ENCODE measurements at regions not wholly inside any gene's neighbourhood (a gene's known extent, or its start where the extent isn't known, plus 50 kb on each side); places are given as distances from the start of the nearest gene placed in this dataset.
A peak's percentile ranks its signal among the peaks of the same experiment; 100 is the strongest.
"Not testable (repeated sequence)": the region's sequence is repeated elsewhere in the genome, so short reads cannot be mapped to it uniquely, and the experiment has no call there.

DNA sequence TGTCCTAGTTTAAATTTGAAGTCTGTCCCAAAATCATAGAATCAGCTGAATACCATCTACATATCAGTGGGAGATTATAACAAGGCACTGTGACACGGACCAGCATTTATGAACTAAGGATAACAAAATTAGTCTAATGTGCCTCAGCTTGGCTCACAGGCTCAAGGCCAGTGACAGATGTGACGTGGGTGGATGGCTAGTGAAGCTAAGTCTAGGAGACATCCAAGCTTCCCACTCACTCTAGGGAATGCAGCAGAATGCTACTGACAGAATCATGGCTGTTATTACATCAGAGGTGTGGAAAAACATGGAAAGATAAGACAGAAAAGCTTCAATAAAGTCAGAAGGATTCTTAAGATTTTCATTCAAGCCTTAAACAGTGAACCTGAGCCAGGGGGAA lies 329.9 kb downstream of the NAF1 start:
- Histone ChIP-seq H3K36me3 (no peaks in the 10 kb centered on the region), H3K4me3 (no peak overlapping the region), H3K4me1 (peaks cover 0 to 3% (median 0%) of the 10 kb centered on the region in 9 donors), H3K27me3 (no peaks in the 10 kb centered on the region), H3K9me3 (peaks cover 0 to 15% (median 0%) of the 10 kb centered on the region in 11 donors), H3K27ac (peak overlapping the region in 1 of 10 donors; percentile 5)
- ATAC-seq (peak in 6 of 8 donors; percentile 56 to 87 (median 66)), DNase-seq (peak in 1 of 2 donors; percentile 37)
- intact Hi-C loops (cut with DNase I): no loop called here
- 54 to 65% methylated on average over 2 of the region's 2 CpGs for whole genome bisulfite sequencing, 2 donors
- TF ChIP-seq, protein P1, sequence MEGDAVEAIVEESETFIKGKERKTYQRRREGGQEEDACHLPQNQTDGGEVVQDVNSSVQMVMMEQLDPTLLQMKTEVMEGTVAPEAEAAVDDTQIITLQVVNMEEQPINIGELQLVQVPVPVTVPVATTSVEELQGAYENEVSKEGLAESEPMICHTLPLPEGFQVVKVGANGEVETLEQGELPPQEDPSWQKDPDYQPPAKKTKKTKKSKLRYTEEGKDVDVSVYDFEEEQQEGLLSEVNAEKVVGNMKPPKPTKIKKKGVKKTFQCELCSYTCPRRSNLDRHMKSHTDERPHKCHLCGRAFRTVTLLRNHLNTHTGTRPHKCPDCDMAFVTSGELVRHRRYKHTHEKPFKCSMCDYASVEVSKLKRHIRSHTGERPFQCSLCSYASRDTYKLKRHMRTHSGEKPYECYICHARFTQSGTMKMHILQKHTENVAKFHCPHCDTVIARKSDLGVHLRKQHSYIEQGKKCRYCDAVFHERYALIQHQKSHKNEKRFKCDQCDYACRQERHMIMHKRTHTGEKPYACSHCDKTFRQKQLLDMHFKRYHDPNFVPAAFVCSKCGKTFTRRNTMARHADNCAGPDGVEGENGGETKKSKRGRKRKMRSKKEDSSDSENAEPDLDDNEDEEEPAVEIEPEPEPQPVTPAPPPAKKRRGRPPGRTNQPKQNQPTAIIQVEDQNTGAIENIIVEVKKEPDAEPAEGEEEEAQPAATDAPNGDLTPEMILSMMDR (IDR thresholded peaks at IDR 0.05): no peak

DNA sequence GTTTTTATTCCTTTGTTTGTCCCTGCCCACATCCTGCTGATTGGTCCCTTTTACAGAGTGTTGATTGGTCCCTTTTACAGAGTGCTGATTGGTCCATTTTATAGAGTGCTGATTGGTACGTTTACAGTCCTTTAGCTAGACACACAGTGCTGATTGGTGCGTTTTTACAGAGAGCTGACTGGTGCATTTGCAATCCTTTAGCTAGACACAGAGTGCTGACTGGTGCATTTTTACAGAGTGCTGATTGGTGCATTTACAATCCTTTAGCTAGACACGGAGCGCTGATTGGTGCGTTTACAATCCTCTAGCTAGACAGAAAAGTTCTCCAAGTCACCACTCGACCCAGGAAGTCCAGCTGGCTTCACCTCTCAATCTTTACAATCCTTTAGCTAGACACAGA lies 330.4 kb downstream of the NAF1 start:
- 81 to 87% methylated on average over 6 of the region's 6 CpGs for WGBS, 2 donors
- intact Hi-C loops (cut with DNase I); DNase-seq; H3K27me3 ChIP-seq; ATAC-seq; H3K36me3 ChIP-seq; H3K4me1 ChIP-seq; H3K4me3 ChIP-seq: not testable (repeated sequence)
- H3K27ac ChIP-seq: peak overlapping the region in 1 of 10 donors; percentile 5
- H3K9me3 ChIP-seq: peaks cover 0 to 15% (median 0%) of the 10 kb centered on the region in 11 donors

- TF ChIP-seq, protein P1 (IDR thresholded peaks at IDR 0.05): no peak
- ATAC-seq (no peak), DNase-seq (no peak)
- 78 to 81% methylated on average over 3 of the region's 3 CpGs for WGBS, 2 donors
- Histone ChIP-seq H3K36me3 (no peaks in the 10 kb centered on the region), H3K27me3 (no peaks in the 10 kb centered on the region), H3K9me3 (peaks cover 0 to 1% (median 0%) of the 10 kb centered on the region in 11 donors), H3K27ac (no peak overlapping the region), H3K4me1 (no peaks in the 10 kb centered on the region), H3K4me3 (no peak overlapping the region)
- intact Hi-C loops (cut with DNase I): no loop called here
These were observed 335.8 kb downstream of the NAF1 start for GRCh38 chr4:162830899-162831298.

GRCh38 chr4:162817374-162817773 lies 349.3 kb downstream of the NAF1 start:
- peaks cover 0 to 36% (median 5%) of the 10 kb centered on the region in 11 donors for H3K9me3 ChIP-seq
- intact Hi-C loops (cut with DNase I); H3K27me3 ChIP-seq; H3K36me3 ChIP-seq; H3K4me1 ChIP-seq; H3K27ac ChIP-seq; ATAC-seq; DNase-seq; H3K4me3 ChIP-seq: not testable (repeated sequence)
- 87 to 92% methylated on average over 9 of the region's 9 CpGs for WGBS, 2 donors

DNA sequence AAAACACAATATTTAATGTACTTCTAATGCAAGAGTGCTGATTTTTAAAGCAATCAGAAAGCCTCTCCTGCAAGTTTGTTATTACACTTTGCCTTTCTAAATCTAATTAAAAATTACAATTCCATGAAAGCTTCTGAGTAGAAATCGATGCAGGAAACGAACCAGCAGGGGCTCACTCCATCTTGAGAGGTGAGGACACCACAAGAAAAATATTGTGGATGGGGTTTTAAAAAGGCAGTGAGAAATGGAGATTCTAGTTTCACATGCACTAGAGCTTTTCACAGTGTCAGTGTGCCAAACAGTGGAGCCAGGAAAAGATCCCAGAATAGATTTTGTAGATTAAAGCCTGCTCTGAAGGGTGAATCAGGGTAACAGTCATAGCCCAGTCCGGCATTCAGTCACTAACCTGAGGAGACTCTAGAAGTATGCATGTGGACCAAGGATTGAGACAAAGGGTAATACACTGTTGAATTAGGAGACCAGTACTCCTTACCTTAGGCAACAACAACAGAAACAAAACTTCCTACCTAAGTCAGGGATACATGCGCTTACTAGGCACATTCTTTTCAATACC lies 362.3 kb downstream of the NAF1 start:
- no peak overlapping the region for H3K4me3 ChIP-seq
- no peaks in the 10 kb centered on the region for H3K27me3 ChIP-seq
- WGBS, 2 donors: 81 to 82% methylated on average over 4 of the region's 4 CpGs
- no peak overlapping the region for H3K27ac ChIP-seq
- TF ChIP-seq, protein P1 (IDR thresholded peaks at IDR 0.05): no peak
- intact Hi-C loops (cut with DNase I): no loop called here
- H3K9me3 ChIP-seq: peaks cover 0 to 15% (median 0%) of the 10 kb centered on the region in 11 donors
- no peaks in the 10 kb centered on the region for H3K4me1 ChIP-seq
- H3K36me3 ChIP-seq: no peaks in the 10 kb centered on the region
- no peak for ATAC-seq
- DNase-seq: no peak

All from heart right ventricle (tissue), 16 donors.